ENCODE measurements at regions not wholly inside any gene's neighbourhood (a gene's known extent, or its start where the extent isn't known, plus 50 kb on each side); places are given as distances from the start of the nearest gene placed in this dataset.

- no peak for TF ChIP-seq YY1 (IDR thresholded peaks at IDR 0.05; ENCODE audit: insufficient read depth, insufficient read length)
- TF ChIP-seq SUZ12 (IDR thresholded peaks at IDR 0.05; ENCODE audit: extremely low read depth, insufficient read depth, insufficient read length) = no peak
- no peak for TF ChIP-seq ZNF274 (IDR thresholded peaks at IDR 0.05; ENCODE audit: low read depth, low read length)
Observed at GRCh38 chr13:104256701-104257100, 1190.5 kb upstream of the SLC10A2 start.
